ENCODE measurements at regions not wholly inside any gene's neighbourhood (a gene's known extent, or its start where the extent isn't known, plus 50 kb on each side); places are given as distances from the start of the nearest gene placed in this dataset.
"Not testable (repeated sequence)": the region's sequence is repeated elsewhere in the genome, so short reads cannot be mapped to it uniquely, and the experiment has no call there.

GRCh38 chr2:110394769-110395168, 77.8 kb downstream of the LIMS4 start:
- H3K27me3 ChIP-seq; H3K36me3 ChIP-seq; H3K4me1 ChIP-seq; H3K27ac ChIP-seq; intact Hi-C loops (cut with DNase I; ENCODE audit: low total_unique reads); H3K4me3 ChIP-seq; DNase-seq; H3K9me3 ChIP-seq: not testable (repeated sequence)

DNA sequence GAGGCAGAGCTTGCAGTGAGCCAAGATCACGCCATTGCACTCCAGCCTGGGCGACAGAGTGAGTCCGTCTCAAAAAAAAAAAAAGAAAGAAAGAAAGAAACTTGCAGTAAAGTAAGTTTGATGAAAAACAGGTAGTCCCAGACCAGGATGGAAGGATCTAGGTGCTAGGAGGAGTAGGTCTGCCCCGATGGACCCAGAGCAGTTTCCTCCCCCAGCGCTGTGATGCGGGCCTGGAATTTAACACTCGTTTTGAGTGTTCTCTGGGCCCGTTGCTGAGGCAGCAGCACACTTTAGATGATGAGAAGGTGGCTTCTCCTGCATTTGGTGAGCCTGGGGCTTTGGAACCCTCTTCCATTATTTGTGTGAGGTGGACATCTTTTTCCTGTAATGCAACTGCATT, 80.2 kb downstream of the LIMS4 start:
- H3K27ac ChIP-seq; H3K4me1 ChIP-seq; H3K27me3 ChIP-seq; H3K9me3 ChIP-seq; intact Hi-C loops (cut with DNase I; ENCODE audit: low total_unique reads); H3K4me3 ChIP-seq; H3K36me3 ChIP-seq: not testable (repeated sequence)
- DNase-seq: peak in 1 of 2 donors; percentile 44

GRCh38 chr2:110391035-110391418, 81.6 kb downstream of the LIMS4 start:
- H3K4me1 ChIP-seq; H3K4me3 ChIP-seq; intact Hi-C loops (cut with DNase I; ENCODE audit: low total_unique reads); H3K36me3 ChIP-seq; H3K27ac ChIP-seq; H3K27me3 ChIP-seq; H3K9me3 ChIP-seq: not testable (repeated sequence)
- DNase-seq: peak in 1 of 2 donors; percentile 23

- peak in 1 of 2 donors; percentile 31 for DNase-seq
- H3K4me3 ChIP-seq; H3K9me3 ChIP-seq; H3K27ac ChIP-seq; H3K4me1 ChIP-seq; intact Hi-C loops (cut with DNase I; ENCODE audit: low total_unique reads); H3K36me3 ChIP-seq; H3K27me3 ChIP-seq: not testable (repeated sequence)
These were observed 82.1 kb downstream of the LIMS4 start for GRCh38 chr2:110390351-110391034.

DNA sequence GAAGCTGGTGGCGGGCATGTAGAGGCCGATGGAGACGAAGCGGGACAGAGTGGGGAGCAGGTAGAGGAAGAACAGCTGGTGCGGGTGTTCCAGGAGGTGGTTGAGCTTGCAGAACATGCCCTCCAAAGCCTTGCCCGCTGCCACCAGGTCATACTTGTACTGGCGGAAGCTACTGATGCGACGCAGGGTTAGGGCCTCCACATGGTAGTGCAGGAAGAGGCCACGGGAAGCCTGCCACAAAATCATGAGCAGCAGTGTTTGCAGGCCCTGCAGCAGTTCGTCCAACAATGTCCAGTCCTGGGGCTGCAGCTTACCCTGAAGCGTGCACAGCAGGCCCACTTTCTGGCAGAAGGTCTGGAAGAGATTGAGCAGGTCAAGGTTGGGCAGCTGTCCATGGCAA, 85.6 kb downstream of the LIMS4 start:
- H3K36me3 ChIP-seq; H3K9me3 ChIP-seq; H3K4me3 ChIP-seq; H3K4me1 ChIP-seq; H3K27ac ChIP-seq; intact Hi-C loops (cut with DNase I; ENCODE audit: low total_unique reads); H3K27me3 ChIP-seq: not testable (repeated sequence)
- DNase-seq: peak in 1 of 2 donors; percentile 33

- H3K27ac ChIP-seq; H3K36me3 ChIP-seq; H3K9me3 ChIP-seq; H3K4me3 ChIP-seq; H3K27me3 ChIP-seq; intact Hi-C loops (cut with DNase I; ENCODE audit: low total_unique reads); H3K4me1 ChIP-seq: not testable (repeated sequence)
- DNase-seq: peak in 1 of 2 donors; percentile 48
These were observed 86.1 kb downstream of the LIMS4 start for GRCh38 chr2:110386546-110386945.

DNA sequence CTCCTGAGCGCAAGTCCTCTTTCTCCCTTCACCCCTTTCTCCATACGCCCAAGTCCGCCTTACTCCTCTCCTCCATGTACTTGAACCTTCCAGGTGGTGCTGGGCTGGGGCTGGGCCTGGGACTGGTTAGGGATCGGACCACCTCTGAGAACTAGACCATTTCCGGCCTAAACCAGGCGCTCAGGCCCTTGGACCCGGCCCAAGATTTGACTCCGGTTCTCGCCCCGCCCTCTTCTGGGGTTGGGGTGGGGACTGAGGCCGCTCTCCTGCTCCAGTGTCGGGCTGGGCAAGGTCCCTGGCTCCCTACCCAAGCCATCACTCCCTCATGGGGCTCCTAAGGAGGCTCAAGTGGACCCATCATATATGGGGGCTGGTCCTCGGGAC, 87.9 kb downstream of the LIMS4 start:
- H3K27me3 ChIP-seq; H3K36me3 ChIP-seq; H3K4me1 ChIP-seq; H3K27ac ChIP-seq; H3K4me3 ChIP-seq; DNase-seq; intact Hi-C loops (cut with DNase I; ENCODE audit: low total_unique reads); H3K9me3 ChIP-seq: not testable (repeated sequence)

DNA sequence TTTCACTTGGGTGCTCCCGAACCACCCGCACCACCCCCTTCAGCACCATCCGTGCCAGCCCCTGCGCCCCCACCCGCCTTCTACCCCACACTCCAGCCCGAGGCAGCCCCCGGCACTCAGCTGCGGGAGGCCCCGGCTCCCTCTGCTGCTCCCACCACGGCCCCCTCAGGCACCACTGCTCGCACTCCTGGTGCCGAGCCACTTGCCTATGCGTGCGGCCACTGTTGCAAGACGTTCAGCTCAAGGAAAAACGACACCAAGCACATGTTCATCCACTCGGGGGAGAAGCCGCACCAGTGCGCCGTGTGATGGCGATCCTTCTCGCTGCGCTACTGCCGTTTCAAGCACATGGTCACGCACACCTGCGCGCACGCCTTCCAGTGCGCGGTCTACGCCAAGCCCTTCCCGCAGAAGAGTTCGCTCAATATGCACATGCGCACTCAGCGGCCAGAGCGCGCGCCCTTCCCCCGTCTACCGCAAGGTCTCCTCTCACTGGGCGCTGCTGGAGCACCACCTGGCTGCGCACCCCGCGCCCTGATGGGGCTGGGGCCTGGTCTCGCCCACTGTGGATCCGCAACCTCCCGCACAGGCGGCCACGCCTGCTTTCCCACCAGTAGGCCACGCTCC, 88.4 kb downstream of the LIMS4 start:
- H3K4me3 ChIP-seq; H3K27ac ChIP-seq; H3K9me3 ChIP-seq; H3K36me3 ChIP-seq; DNase-seq; intact Hi-C loops (cut with DNase I; ENCODE audit: low total_unique reads); H3K4me1 ChIP-seq; H3K27me3 ChIP-seq: not testable (repeated sequence)

- H3K27me3 ChIP-seq; intact Hi-C loops (cut with DNase I; ENCODE audit: low total_unique reads); H3K9me3 ChIP-seq; H3K36me3 ChIP-seq; DNase-seq; H3K4me1 ChIP-seq; H3K4me3 ChIP-seq; H3K27ac ChIP-seq: not testable (repeated sequence)
These were observed 89.2 kb downstream of the LIMS4 start for GRCh38 chr2:110383163-110384048.

DNA sequence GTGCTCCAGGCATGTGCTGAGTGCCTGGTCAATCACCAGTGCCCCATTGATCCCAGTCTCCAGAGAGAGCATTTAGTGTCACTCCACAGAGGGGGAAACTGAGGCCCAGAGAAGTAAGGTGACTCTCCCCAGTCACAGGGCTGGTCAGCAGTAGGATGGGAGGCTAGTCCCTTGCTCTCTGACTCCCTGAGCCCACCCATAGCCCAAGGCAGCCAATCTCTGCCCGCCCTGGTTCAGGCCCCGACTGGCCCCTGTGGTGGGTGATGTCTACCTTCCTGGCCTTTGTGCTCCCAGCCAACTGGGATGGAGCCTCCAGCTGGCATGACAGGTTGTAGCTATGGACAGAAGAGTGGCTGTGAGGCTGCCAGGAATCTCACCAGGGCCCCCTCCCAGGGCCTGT, 99.1 kb downstream of the LIMS4 start:
- H3K4me1 ChIP-seq; H3K27me3 ChIP-seq; H3K27ac ChIP-seq; H3K4me3 ChIP-seq; H3K9me3 ChIP-seq; intact Hi-C loops (cut with DNase I; ENCODE audit: low total_unique reads); H3K36me3 ChIP-seq: not testable (repeated sequence)
- peak in 1 of 2 donors; percentile 61 for DNase-seq

- H3K36me3 ChIP-seq; intact Hi-C loops (cut with DNase I; ENCODE audit: low total_unique reads); H3K9me3 ChIP-seq; H3K4me1 ChIP-seq; H3K4me3 ChIP-seq; H3K27ac ChIP-seq; H3K27me3 ChIP-seq: not testable (repeated sequence)
- DNase-seq: peak in 1 of 2 donors; percentile 55
These were observed 101.0 kb downstream of the LIMS4 start for GRCh38 chr2:110371633-110372032.

DNA sequence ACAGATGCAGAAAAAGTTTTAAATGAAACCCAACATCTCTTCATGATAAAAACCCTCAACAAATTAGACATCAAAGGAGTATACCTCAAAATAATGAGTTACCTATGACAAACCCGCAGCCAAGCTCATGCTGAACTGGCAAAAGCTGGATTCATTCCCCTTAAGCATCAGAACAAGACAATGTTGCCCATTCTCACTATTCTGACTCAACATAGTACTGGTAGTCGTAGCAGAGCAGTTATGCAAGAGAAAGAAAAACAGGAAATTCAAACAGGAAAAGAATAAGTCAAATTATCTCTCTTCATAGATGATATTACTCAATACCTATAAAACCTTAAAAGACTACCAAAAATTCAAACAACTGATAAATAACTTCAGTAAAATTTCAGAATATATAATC, 115.0 kb downstream of the LIMS4 start:
- H3K9me3 ChIP-seq; H3K27me3 ChIP-seq; H3K27ac ChIP-seq; H3K36me3 ChIP-seq; intact Hi-C loops (cut with DNase I; ENCODE audit: low total_unique reads); H3K4me3 ChIP-seq; DNase-seq; H3K4me1 ChIP-seq: not testable (repeated sequence)

- intact Hi-C loops (cut with DNase I; ENCODE audit: low total_unique reads); H3K27ac ChIP-seq; H3K36me3 ChIP-seq; H3K27me3 ChIP-seq; H3K9me3 ChIP-seq; DNase-seq; H3K4me1 ChIP-seq; H3K4me3 ChIP-seq: not testable (repeated sequence)
These were observed 118.2 kb downstream of the LIMS4 start for GRCh38 chr2:110354294-110355018.

DNA sequence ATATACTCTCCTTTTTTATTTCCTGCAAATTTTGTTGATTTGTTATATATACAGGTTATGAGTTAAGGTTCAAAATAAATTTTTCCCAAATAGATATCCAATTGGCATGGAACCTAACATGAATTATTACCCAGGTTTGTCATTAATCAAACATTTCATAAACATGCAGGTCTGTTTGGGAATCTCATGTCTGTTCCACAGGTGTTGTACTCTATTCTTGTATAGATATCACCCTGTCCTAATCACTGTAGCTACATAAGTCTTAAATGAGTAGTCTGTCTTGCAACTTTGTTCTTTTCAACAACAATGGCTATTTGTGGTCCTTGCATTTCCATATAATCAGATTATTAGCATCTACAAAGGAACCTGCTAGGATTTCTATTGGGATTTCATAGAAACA, 121.9 kb downstream of the LIMS4 start:
- H3K4me1 ChIP-seq; H3K36me3 ChIP-seq; H3K27me3 ChIP-seq; DNase-seq; H3K27ac ChIP-seq; H3K9me3 ChIP-seq; H3K4me3 ChIP-seq; intact Hi-C loops (cut with DNase I; ENCODE audit: low total_unique reads): not testable (repeated sequence)
